ENCODE measurements at regions not wholly inside any gene's neighbourhood (a gene's known extent, or its start where the extent isn't known, plus 50 kb on each side); places are given as distances from the start of the nearest gene placed in this dataset.

DNA sequence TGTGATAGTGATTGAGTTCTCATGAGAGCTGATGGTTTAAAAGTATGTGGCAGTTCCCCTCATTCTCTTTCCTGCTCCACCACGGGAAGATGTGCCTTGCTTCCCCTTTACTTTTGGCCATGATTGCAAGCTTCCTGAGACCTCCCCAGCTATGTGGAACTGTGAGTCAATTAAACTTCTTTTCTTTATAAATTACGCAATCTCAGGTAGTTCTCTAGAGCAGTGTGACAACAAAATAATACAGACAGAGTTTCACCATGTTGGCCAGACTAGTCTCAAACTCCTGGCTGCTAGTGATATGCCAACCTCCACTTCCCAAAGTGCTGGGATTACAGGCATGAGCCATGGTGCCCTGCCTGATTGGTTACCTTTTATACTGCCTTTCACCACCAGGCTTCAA lies 755.2 kb downstream of the METTL15 start:
- Histone ChIP-seq H3K4me1 (ENCODE audit: control insufficient read depth in 5 of 5, insufficient read depth in 5 of 5, low read length in 5 of 5) (no peaks in the 10 kb centered on the region), H3K9ac (ENCODE audit: insufficient read depth in 1 of 2, low read length in 2 of 2) (no peak overlapping the region), H3K36me3 (ENCODE audit: control insufficient read depth in 4 of 4, insufficient read depth in 4 of 4, low read length in 4 of 4) (no peaks in the 10 kb centered on the region), H3K27me3 (ENCODE audit: control insufficient read depth in 3 of 3, insufficient read depth in 3 of 3, low read length in 2 of 3) (no peaks in the 10 kb centered on the region), H3K4me3 (no peak overlapping the region), H3K27ac (ENCODE audit: low read depth in 1 of 2, low read length in 1 of 2) (no peak overlapping the region), H3K9me3 (ENCODE audit: control insufficient read depth in 4 of 4, insufficient read depth in 3 of 4, low read length in 3 of 4) (peaks cover 0 to 3% (median 0%) of the 10 kb centered on the region in 4 donors)
- WGBS, 2 donors, result 61 to 73% methylated on average over 2 of the region's 2 CpGs
- TF ChIP-seq, protein P1, sequence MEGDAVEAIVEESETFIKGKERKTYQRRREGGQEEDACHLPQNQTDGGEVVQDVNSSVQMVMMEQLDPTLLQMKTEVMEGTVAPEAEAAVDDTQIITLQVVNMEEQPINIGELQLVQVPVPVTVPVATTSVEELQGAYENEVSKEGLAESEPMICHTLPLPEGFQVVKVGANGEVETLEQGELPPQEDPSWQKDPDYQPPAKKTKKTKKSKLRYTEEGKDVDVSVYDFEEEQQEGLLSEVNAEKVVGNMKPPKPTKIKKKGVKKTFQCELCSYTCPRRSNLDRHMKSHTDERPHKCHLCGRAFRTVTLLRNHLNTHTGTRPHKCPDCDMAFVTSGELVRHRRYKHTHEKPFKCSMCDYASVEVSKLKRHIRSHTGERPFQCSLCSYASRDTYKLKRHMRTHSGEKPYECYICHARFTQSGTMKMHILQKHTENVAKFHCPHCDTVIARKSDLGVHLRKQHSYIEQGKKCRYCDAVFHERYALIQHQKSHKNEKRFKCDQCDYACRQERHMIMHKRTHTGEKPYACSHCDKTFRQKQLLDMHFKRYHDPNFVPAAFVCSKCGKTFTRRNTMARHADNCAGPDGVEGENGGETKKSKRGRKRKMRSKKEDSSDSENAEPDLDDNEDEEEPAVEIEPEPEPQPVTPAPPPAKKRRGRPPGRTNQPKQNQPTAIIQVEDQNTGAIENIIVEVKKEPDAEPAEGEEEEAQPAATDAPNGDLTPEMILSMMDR (IDR thresholded peaks at IDR 0.05; ENCODE audit: control extremely low read depth, extremely low read depth), result no peak
- ATAC-seq (ENCODE audit: insufficient read depth, low FRiP score), result no peak
- no peak for DNase-seq

DNA sequence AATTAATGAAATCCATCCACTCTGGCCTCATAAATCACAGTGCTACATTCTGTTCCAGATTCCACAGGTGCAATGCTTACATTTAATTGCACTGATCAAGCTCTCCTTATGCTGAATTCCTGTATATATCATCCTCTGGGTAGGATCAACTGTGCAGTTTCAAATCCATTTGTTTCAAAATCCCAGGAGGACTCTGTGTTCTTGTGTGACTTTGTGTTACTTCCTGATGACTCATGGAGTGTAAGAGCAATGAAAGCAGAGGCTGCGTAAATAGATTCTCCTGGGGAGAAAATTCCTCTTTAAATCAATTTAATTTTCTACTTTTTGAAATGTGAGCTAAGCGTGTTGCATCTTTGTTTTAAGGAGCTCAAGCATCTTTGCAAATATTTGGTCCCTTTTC lies 752.7 kb downstream of the METTL15 start:
- TF ChIP-seq, protein P1 (IDR thresholded peaks at IDR 0.05; ENCODE audit: control extremely low read depth, extremely low read depth), result no peak
- H3K9ac ChIP-seq (ENCODE audit: insufficient read depth in 1 of 2, low read length in 2 of 2), result no peak overlapping the region

DNA sequence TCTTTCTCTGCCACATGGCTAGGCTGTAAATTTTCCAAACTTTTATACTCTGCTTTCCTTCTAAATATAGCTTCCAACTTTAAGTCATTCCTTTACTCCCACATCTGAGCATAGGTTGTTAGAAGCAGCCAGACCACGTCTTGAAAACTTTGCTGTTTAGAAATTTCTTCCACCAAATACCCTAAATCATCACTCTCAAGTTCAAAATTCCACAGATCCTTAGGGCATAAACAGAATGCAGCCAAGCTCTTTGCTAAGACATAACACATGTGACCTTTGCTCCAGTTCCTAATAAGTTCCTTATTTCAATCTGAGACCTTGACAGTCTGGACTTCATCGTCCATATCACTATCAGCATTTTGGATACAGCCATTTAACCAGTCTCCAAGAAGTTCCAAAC lies 749.9 kb downstream of the METTL15 start:
- Histone ChIP-seq H3K27ac (ENCODE audit: low read depth in 1 of 2, low read length in 1 of 2) (no peak overlapping the region), H3K4me3 (no peak overlapping the region), H3K36me3 (ENCODE audit: control insufficient read depth in 4 of 4, insufficient read depth in 4 of 4, low read length in 4 of 4) (no peaks in the 10 kb centered on the region), H3K9me3 (ENCODE audit: control insufficient read depth in 4 of 4, insufficient read depth in 3 of 4, low read length in 3 of 4) (peaks cover 0 to 6% (median 0%) of the 10 kb centered on the region in 4 donors), H3K27me3 (ENCODE audit: control insufficient read depth in 3 of 3, insufficient read depth in 3 of 3, low read length in 2 of 3) (no peaks in the 10 kb centered on the region), H3K4me1 (ENCODE audit: control insufficient read depth in 5 of 5, insufficient read depth in 5 of 5, low read length in 5 of 5) (no peaks in the 10 kb centered on the region), H3K9ac (ENCODE audit: insufficient read depth in 1 of 2, low read length in 2 of 2) (no peak overlapping the region)
- DNase-seq (no peak), ATAC-seq (ENCODE audit: insufficient read depth, low FRiP score) (no peak)
- 43 to 76% methylated on average over 2 of the region's 2 CpGs for WGBS, 2 donors
- TF ChIP-seq, protein P1 (IDR thresholded peaks at IDR 0.05; ENCODE audit: control extremely low read depth, extremely low read depth), result no peak

More for the DNA sequence above, 752.7 kb downstream of the METTL15 start:
- 27 to 44% methylated on average over 2 of the region's 2 CpGs for WGBS, 2 donors
- H3K9me3 ChIP-seq (ENCODE audit: control insufficient read depth in 4 of 4, insufficient read depth in 3 of 4, low read length in 3 of 4), result peaks cover 0 to 6% (median 1%) of the 10 kb centered on the region in 4 donors
- H3K4me3 ChIP-seq, result no peak overlapping the region
- ATAC-seq (ENCODE audit: insufficient read depth, low FRiP score) (no peak), DNase-seq (no peak)
- no peaks in the 10 kb centered on the region for H3K27me3 ChIP-seq (ENCODE audit: control insufficient read depth in 3 of 3, insufficient read depth in 3 of 3, low read length in 2 of 3)
- H3K36me3 ChIP-seq (ENCODE audit: control insufficient read depth in 4 of 4, insufficient read depth in 4 of 4, low read length in 4 of 4), result no peaks in the 10 kb centered on the region
- no peaks in the 10 kb centered on the region for H3K4me1 ChIP-seq (ENCODE audit: control insufficient read depth in 5 of 5, insufficient read depth in 5 of 5, low read length in 5 of 5)
- H3K27ac ChIP-seq (ENCODE audit: low read depth in 1 of 2, low read length in 1 of 2), result no peak overlapping the region

DNA sequence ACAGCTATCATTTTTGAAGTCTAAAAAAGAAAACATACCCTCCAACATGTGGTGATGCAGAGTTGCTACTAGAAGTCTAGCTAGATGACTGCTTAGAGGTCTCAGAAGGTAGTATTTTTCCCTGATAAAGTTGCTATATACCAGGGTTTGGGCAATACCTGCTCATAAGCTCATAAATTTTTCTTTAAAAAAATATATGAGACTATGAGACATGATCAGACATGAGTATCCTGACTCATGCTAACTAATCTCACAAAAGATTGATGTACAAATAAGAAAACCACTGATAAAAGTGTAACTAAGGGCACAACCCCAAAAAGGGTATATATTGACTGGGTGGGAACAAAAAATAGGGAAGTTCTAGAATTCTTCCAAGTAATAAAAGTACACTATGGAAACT lies 740.9 kb downstream of the METTL15 start:
- Histone ChIP-seq H3K9ac (ENCODE audit: insufficient read depth in 1 of 2, low read length in 2 of 2) (no peak overlapping the region), H3K36me3 (ENCODE audit: control insufficient read depth in 4 of 4, insufficient read depth in 4 of 4, low read length in 4 of 4) (no peaks in the 10 kb centered on the region), H3K4me3 (no peak overlapping the region), H3K4me1 (ENCODE audit: control insufficient read depth in 5 of 5, insufficient read depth in 5 of 5, low read length in 5 of 5) (no peaks in the 10 kb centered on the region), H3K27me3 (ENCODE audit: control insufficient read depth in 3 of 3, insufficient read depth in 3 of 3, low read length in 2 of 3) (no peaks in the 10 kb centered on the region), H3K27ac (ENCODE audit: low read depth in 1 of 2, low read length in 1 of 2) (no peak overlapping the region), H3K9me3 (ENCODE audit: control insufficient read depth in 4 of 4, insufficient read depth in 3 of 4, low read length in 3 of 4) (peaks cover 0 to 4% (median 1%) of the 10 kb centered on the region in 4 donors)
- ATAC-seq (ENCODE audit: insufficient read depth, low FRiP score) (no peak), DNase-seq (no peak)
- TF ChIP-seq, protein P1 (IDR thresholded peaks at IDR 0.05; ENCODE audit: control extremely low read depth, extremely low read depth), result no peak

Data from lung (tissue), 11 donors.